Large intestine (tissue), 3 donors: ENCODE measurements at regions not wholly inside any gene's neighbourhood (a gene's known extent, or its start where the extent isn't known, plus 50 kb on each side); places are given as distances from the start of the nearest gene placed in this dataset.

ENCODE experiments used
- DNase-seq, 2 donors: peaks; one replicate each; pipeline versions ENCODE4 v3.0.0 to v3.0.0-alpha.2; 2013
- H3K27ac ChIP-seq: one replicate; pipeline ENCODE4 v1.5.1; 2013; ENCODE audit warnings: low read length
- H3K27me3 ChIP-seq: 2 replicates; pipeline ENCODE4 v1.6.1; 2013; ENCODE audit warnings: low read length; ENCODE audit not compliant: control insufficient read depth, insufficient read depth
- H3K36me3 ChIP-seq: 2 replicates; pipeline ENCODE4 v1.6.1; 2013; ENCODE audit warnings: low read length; ENCODE audit not compliant: control insufficient read depth, insufficient read depth
- H3K4me1 ChIP-seq: one replicate; pipeline ENCODE4 v1.6.1; 2013; ENCODE audit warnings: low read length; ENCODE audit not compliant: control insufficient read depth, insufficient read depth
- H3K4me3 ChIP-seq: one replicate; pipeline ENCODE4 v1.5.1; 2013; ENCODE audit warnings: low read length
- H3K9me3 ChIP-seq: one replicate; pipeline ENCODE4 v1.6.1; 2013; ENCODE audit warnings: mild to moderate bottlenecking, low read depth, low read length, moderate library complexity; ENCODE audit not compliant: control insufficient read depth
- WGBS: methylation state at CpG from one replicate; pipeline ENCODE4 v1.1.5; 2013; ENCODE audit warnings: low lambda C conversion rate; ENCODE audit not compliant: insufficient coverage; 5-methylcytosine and 5-hydroxymethylcytosine counted together

GRCh38 chr4:33446953-33447352, 2726.8 kb downstream of the PCDH7 start:
- Histone ChIP-seq H3K27me3 (no peaks in the 10 kb centered on the region), H3K9me3 (no peaks in the 10 kb centered on the region), H3K4me1 (no peaks in the 10 kb centered on the region), H3K27ac (no peak overlapping the region), H3K4me3 (no peak overlapping the region), H3K36me3 (no peaks in the 10 kb centered on the region)
- DNase-seq, result no peak
- WGBS, result 79% methylated on average over 2 of the region's 2 CpGs

GRCh38 chr4:33448948-33449347, 2728.8 kb downstream of the PCDH7 start:
- no peaks in the 10 kb centered on the region for H3K9me3 ChIP-seq
- H3K27ac ChIP-seq, result no peak overlapping the region
- 80% methylated on average over 1 of the region's 3 CpGs for WGBS
- H3K4me1 ChIP-seq, result no peaks in the 10 kb centered on the region
- H3K36me3 ChIP-seq, result no peaks in the 10 kb centered on the region
- no peak for DNase-seq
- no peaks in the 10 kb centered on the region for H3K27me3 ChIP-seq
- H3K4me3 ChIP-seq, result no peak overlapping the region

GRCh38 chr4:33453436-33453835, 2733.3 kb downstream of the PCDH7 start:
- no peak for DNase-seq
- H3K4me1 ChIP-seq, result no peaks in the 10 kb centered on the region
- no peak overlapping the region for H3K4me3 ChIP-seq
- H3K27ac ChIP-seq, result no peak overlapping the region
- H3K36me3 ChIP-seq, result no peaks in the 10 kb centered on the region
- no peaks in the 10 kb centered on the region for H3K27me3 ChIP-seq
- H3K9me3 ChIP-seq, result no peaks in the 10 kb centered on the region

- no peak overlapping the region for H3K4me3 ChIP-seq
- WGBS, result no CpG with 5 or more reads among the region's 1 CpG
- H3K27ac ChIP-seq, result no peak overlapping the region
- no peak for DNase-seq
- no peaks in the 10 kb centered on the region for H3K9me3 ChIP-seq
- no peaks in the 10 kb centered on the region for H3K27me3 ChIP-seq
- H3K36me3 ChIP-seq, result no peaks in the 10 kb centered on the region
- no peaks in the 10 kb centered on the region for H3K4me1 ChIP-seq
Observed at GRCh38 chr4:33453916-33454315, 2733.7 kb downstream of the PCDH7 start.

- no peak overlapping the region for H3K27ac ChIP-seq
- no peak overlapping the region for H3K4me3 ChIP-seq
- H3K4me1 ChIP-seq, result no peaks in the 10 kb centered on the region
- no peaks in the 10 kb centered on the region for H3K27me3 ChIP-seq
- H3K9me3 ChIP-seq, result no peaks in the 10 kb centered on the region
- no peak for DNase-seq
- H3K36me3 ChIP-seq, result no peaks in the 10 kb centered on the region
Observed at GRCh38 chr4:33465565-33465964, 2745.4 kb downstream of the PCDH7 start.

- H3K4me3 ChIP-seq, result no peak overlapping the region
- no CpG with 5 or more reads among the region's 13 CpGs for WGBS
- DNase-seq, result no peak
- peaks cover 4% of the 10 kb centered on the region for H3K9me3 ChIP-seq
- H3K27me3 ChIP-seq, result no peaks in the 10 kb centered on the region
- H3K27ac ChIP-seq, result no peak overlapping the region
- no peaks in the 10 kb centered on the region for H3K4me1 ChIP-seq
- no peaks in the 10 kb centered on the region for H3K36me3 ChIP-seq
Observed at GRCh38 chr4:33467291-33467690, 2747.1 kb downstream of the PCDH7 start.

- no peaks in the 10 kb centered on the region for H3K4me1 ChIP-seq
- peaks cover 4% of the 10 kb centered on the region for H3K9me3 ChIP-seq
- no peaks in the 10 kb centered on the region for H3K27me3 ChIP-seq
- no peak overlapping the region for H3K4me3 ChIP-seq
- no peak for DNase-seq
- no peak overlapping the region for H3K27ac ChIP-seq
- no CpG with 5 or more reads among the region's 4 CpGs for WGBS
- H3K36me3 ChIP-seq, result no peaks in the 10 kb centered on the region
Observed at GRCh38 chr4:33470805-33471204, 2750.6 kb downstream of the PCDH7 start.

- no peak for DNase-seq
- no peaks in the 10 kb centered on the region for H3K9me3 ChIP-seq
- no peak overlapping the region for H3K4me3 ChIP-seq
- WGBS, result no CpG with 5 or more reads among the region's 4 CpGs
- H3K27ac ChIP-seq, result no peak overlapping the region
- no peaks in the 10 kb centered on the region for H3K36me3 ChIP-seq
- no peaks in the 10 kb centered on the region for H3K4me1 ChIP-seq
- no peaks in the 10 kb centered on the region for H3K27me3 ChIP-seq
Observed at GRCh38 chr4:33477715-33478114, 2757.5 kb downstream of the PCDH7 start.

- Histone ChIP-seq H3K27me3 (no peaks in the 10 kb centered on the region), H3K36me3 (no peaks in the 10 kb centered on the region), H3K9me3 (no peaks in the 10 kb centered on the region), H3K4me3 (no peak overlapping the region), H3K27ac (no peak overlapping the region), H3K4me1 (no peaks in the 10 kb centered on the region)
- DNase-seq, result no peak
- no CpG with 5 or more reads among the region's 1 CpG for WGBS
Observed at GRCh38 chr4:33482773-33483172, 2761.5 kb downstream of the ARAP2 start.

- H3K9me3 ChIP-seq, result no peaks in the 10 kb centered on the region
- DNase-seq, result no peak
- no peaks in the 10 kb centered on the region for H3K27me3 ChIP-seq
- WGBS, result no CpG with 5 or more reads among the region's 3 CpGs
- H3K4me3 ChIP-seq, result no peak overlapping the region
- no peaks in the 10 kb centered on the region for H3K4me1 ChIP-seq
- no peak overlapping the region for H3K27ac ChIP-seq
- H3K36me3 ChIP-seq, result no peaks in the 10 kb centered on the region
Observed at GRCh38 chr4:33485111-33485510, 2759.2 kb downstream of the ARAP2 start.

GRCh38 chr4:33493231-33493630, 2751.1 kb downstream of the ARAP2 start:
- DNase-seq, result no peak
- H3K4me3 ChIP-seq, result no peak overlapping the region
- no peaks in the 10 kb centered on the region for H3K9me3 ChIP-seq
- no peak overlapping the region for H3K27ac ChIP-seq
- 100% methylated on average over 1 of the region's 2 CpGs for WGBS
- H3K27me3 ChIP-seq, result no peaks in the 10 kb centered on the region
- H3K36me3 ChIP-seq, result no peaks in the 10 kb centered on the region
- no peaks in the 10 kb centered on the region for H3K4me1 ChIP-seq
